ENCODE measurements at regions not wholly inside any gene's neighbourhood (a gene's known extent, or its start where the extent isn't known, plus 50 kb on each side); places are given as distances from the start of the nearest gene placed in this dataset.

- H3K56ac ChIP-seq (replicated peaks; ENCODE audit: insufficient read length, low read depth, low read length) = no peak overlapping the region
These were observed 337.5 kb upstream of the CNTNAP2 start for GRCh38 chr7:145779140-145779539.

More at GRCh38 chr7:145779140-145779539, 337.5 kb upstream of the CNTNAP2 start:
- H3K18ac ChIP-seq (ENCODE audit: extremely low read depth, low read length) = no peak overlapping the region
- no peak overlapping the region for H3K9ac ChIP-seq (replicated peaks in 1 of 4; ENCODE audit: extremely low read depth in 1 of 4, low read depth in 3 of 4, low read length in 3 of 4)
- no peak overlapping the region for H3K14ac ChIP-seq (ENCODE audit: insufficient read length)
- no peak overlapping the region for H3K4me3 ChIP-seq (ENCODE audit: extremely low read depth in 1 of 4, insufficient read depth in 2 of 4, low read depth in 3 of 4, low read length in 4 of 4)
- no peaks in the 10 kb centered on the region for H3K79me1 ChIP-seq (ENCODE audit: low read depth, low read length)
- no peaks in the 10 kb centered on the region; a peak in 1 of 4 replicates for H3K9me3 ChIP-seq (ENCODE audit: insufficient read depth in 2 of 2, low read depth in 1 of 2, low read length in 1 of 2)
- no peak overlapping the region for H2BK12ac ChIP-seq (ENCODE audit: low read depth, low read length)
- no peaks in the 10 kb centered on the region for H3K23me2 ChIP-seq (ENCODE audit: low read depth, low read length)
- H3K79me2 ChIP-seq (ENCODE audit: control insufficient read depth in 1 of 2, insufficient read depth in 2 of 2, low read length in 2 of 2) = no peaks in the 10 kb centered on the region
- no peak overlapping the region for H4K91ac ChIP-seq (replicated peaks; ENCODE audit: insufficient read length, low read length)
- no peak overlapping the region for H3K23ac ChIP-seq (ENCODE audit: insufficient read length)
- H4K5ac ChIP-seq (ENCODE audit: insufficient read length, low read depth, low read length) = no peak overlapping the region
- CTCF ChIA-PET (ENCODE audit: partially characterized antibody) = no interaction called here
- no peak overlapping the region for H2BK20ac ChIP-seq (ENCODE audit: low read length)
- 87% methylated on average over 2 of the region's 2 CpGs; no CpG with 5 or more reads in 1 of the 2 experiments for WGBS, 2 experiments (ENCODE audit: extremely low coverage in 1 of 2, insufficient coverage in 1 of 2, insufficient read length in 1 of 2, insufficient replicate concordance in 2 of 2, low coverage in 1 of 2, low lambda C conversion rate in 2 of 2, missing lambda C conversion rate in 1 of 2)
- no peaks in the 10 kb centered on the region for H3K27me3 ChIP-seq (replicated peaks in 1 of 4; ENCODE audit: control insufficient read depth in 3 of 4, extremely low read depth in 1 of 4, insufficient read depth in 3 of 4, low read length in 3 of 4)
- no peak for DNase-seq (ENCODE audit: low read depth in 1 of 2, low spot score in 2 of 2)
- H3K4me2 ChIP-seq (ENCODE audit: insufficient read depth in 1 of 2, low read depth in 2 of 2, low read length in 2 of 2) = no peak overlapping the region
- no peak overlapping the region for H2AK5ac ChIP-seq (ENCODE audit: low read depth, low read length)
- H4K20me1 ChIP-seq (replicated peaks in 1 of 2; ENCODE audit: control insufficient read depth in 1 of 2, insufficient read depth in 2 of 2, low read length in 2 of 2) = no peaks in the 10 kb centered on the region
- POLR2A ChIA-PET (ENCODE audit: partially characterized antibody) = no interaction called here
- H2BK15ac ChIP-seq (ENCODE audit: low read length) = no peak overlapping the region
- no peak overlapping the region for H4K8ac ChIP-seq (ENCODE audit: extremely low read depth, insufficient read depth, low read length)
- no peak for TF ChIP-seq CHD1 (IDR thresholded peaks at IDR 0.05; ENCODE audit: low read depth, low read length)
- no peak for TF ChIP-seq POLR2A (IDR thresholded peaks at IDR 0.05; ENCODE audit: control extremely low read depth in 1 of 2, low read depth in 2 of 2, low read length in 2 of 2)
- no peak for TF ChIP-seq KDM1A (IDR thresholded peaks at IDR 0.05; ENCODE audit: borderline replicate concordance, low read length)
- H3K4ac ChIP-seq (replicated peaks; ENCODE audit: insufficient read length, low read depth, low read length) = no peak overlapping the region
- no peak for FAIRE-seq
- no peak overlapping the region for H2BK5ac ChIP-seq (ENCODE audit: low read depth, low read length)
- no peak overlapping the region for H3K27ac ChIP-seq (ENCODE audit: low read depth, low read length)
- H2AFZ ChIP-seq (ENCODE audit: low read length) = no peak overlapping the region
- no peaks in the 10 kb centered on the region for H3K36me3 ChIP-seq (ENCODE audit: control insufficient read depth in 2 of 4, insufficient read depth in 4 of 4, low read length in 3 of 4)
- no peak overlapping the region for H2BK120ac ChIP-seq (replicated peaks; ENCODE audit: low read depth, low read length)
- no peaks in the 10 kb centered on the region for H3K4me1 ChIP-seq (replicated peaks in 1 of 4; ENCODE audit: control insufficient read depth in 3 of 4, insufficient read depth in 4 of 4, low read length in 3 of 4)
